H1 (cell line): ENCODE measurements at regions not wholly inside any gene's neighbourhood (a gene's known extent, or its start where the extent isn't known, plus 50 kb on each side); places are given as distances from the start of the nearest gene placed in this dataset.

Source experiments
- CTCF ChIA-PET: fragments of 300-600 bp; sonication (Branson Sonifier 250); formaldehyde crosslinking; loops from one replicate; lab custom pipeline; 2021; ENCODE audit not compliant: partially characterized antibody; lab: Charles Lee
- POLR2A ChIA-PET: fragments of 300-600 bp; sonication (Branson Sonifier 250); formaldehyde crosslinking; loops from one replicate; lab custom pipeline; 2021; ENCODE audit warnings: inconsistent platforms; ENCODE audit not compliant: partially characterized antibody; lab: Charles Lee
- DNase-seq, 2 experiments: peaks; one replicate each; pipeline versions ENCODE4 v3.0.0 to v3.0.0-alpha.2; 2010 to 2022; ENCODE audit warnings: low spot score in 2 of 2, low read depth in 1 of 2, mixed read lengths in 1 of 2
- FAIRE-seq: peaks from 2 replicates; lab custom pipeline; 2011; peaks lifted over from hg19 to GRCh38; lab: Jason Lieb, UNC
- H2AFZ ChIP-seq: 2 replicates; pipeline ENCODE4 v1.8.1; 2012; ENCODE audit warnings: low read length, inconsistent platforms
- H2AK5ac ChIP-seq: 2 replicates; pipeline ENCODE4 v1.6.1; 2013; ENCODE audit warnings: low read depth, low read length
- H2BK120ac ChIP-seq: replicated peaks from 2 replicates; pipeline ENCODE3; 2013; ENCODE audit warnings: low read depth, low read length, inconsistent platforms
- H2BK12ac ChIP-seq: 2 replicates; pipeline ENCODE4 v1.6.1; 2013; ENCODE audit warnings: low read depth, low read length
- H2BK15ac ChIP-seq: 2 replicates; pipeline ENCODE4 v1.6.1; 2013; ENCODE audit warnings: low read length
- H2BK20ac ChIP-seq: 2 replicates; pipeline ENCODE4 v1.6.1; 2013; ENCODE audit warnings: low read length
- H2BK5ac ChIP-seq: 2 replicates; pipeline ENCODE4 v1.6.1; 2013; ENCODE audit warnings: low read depth, low read length
- H3K14ac ChIP-seq: 2 replicates; pipeline ENCODE4 v1.6.1; 2013; ENCODE audit warnings: inconsistent platforms; ENCODE audit not compliant: insufficient read length
- H3K18ac ChIP-seq: 2 replicates; pipeline ENCODE4 v1.6.1; 2013; ENCODE audit warnings: low read length; ENCODE audit errors: extremely low read depth
- H3K23ac ChIP-seq: 2 replicates; pipeline ENCODE4 v1.6.1; 2013; ENCODE audit warnings: inconsistent platforms; ENCODE audit not compliant: insufficient read length
- H3K23me2 ChIP-seq: 2 replicates; pipeline ENCODE4 v1.6.1; 2013; ENCODE audit warnings: low read depth, low read length
- H3K27ac ChIP-seq: 2 replicates; pipeline ENCODE4 v1.6.1; 2011; ENCODE audit warnings: low read depth, low read length, inconsistent platforms
- H3K27me3 ChIP-seq, 4 experiments: replicated peaks in 1 of 4; 1 replicate in 1 of 4; 2 replicates in 3 of 4; pipeline versions ENCODE4 v1.6.1 to v1.8.1; 2011 to 2013; ENCODE audit warnings: low read length in 3 of 4, mild to moderate bottlenecking in 3 of 4, inconsistent platforms in 2 of 4, mixed read lengths in 2 of 4, moderate library complexity in 1 of 4; ENCODE audit not compliant: control insufficient read depth in 3 of 4, insufficient read depth in 3 of 4; ENCODE audit errors: extremely low read depth in 1 of 4
- H3K36me3 ChIP-seq, 4 experiments: 2 replicates each; pipeline versions ENCODE4 v1.6.1 to v1.8.1; 2011 to 2013; ENCODE audit warnings: mild to moderate bottlenecking in 4 of 4, low read length in 3 of 4, moderate library complexity in 2 of 4, control low read depth in 1 of 4, inconsistent platforms in 1 of 4; ENCODE audit not compliant: insufficient read depth in 4 of 4, control insufficient read depth in 2 of 4
- H3K4ac ChIP-seq: replicated peaks from 2 replicates; pipeline ENCODE3; 2013; ENCODE audit warnings: low read length, low read depth, mixed read lengths, inconsistent platforms; ENCODE audit not compliant: insufficient read length
- H3K4me1 ChIP-seq, 4 experiments: replicated peaks in 1 of 4; 1 replicate in 1 of 4; 2 replicates in 3 of 4; pipeline versions ENCODE4 v1.6.1 to v1.8.1; 2011 to 2013; ENCODE audit warnings: low read length in 3 of 4, inconsistent platforms in 2 of 4, mixed read lengths in 1 of 4; ENCODE audit not compliant: insufficient read depth in 4 of 4, control insufficient read depth in 3 of 4
- H3K4me2 ChIP-seq, 2 experiments: 2 replicates each; pipeline versions ENCODE4 v1.6.1 to v1.8.1; 2011 to 2013; ENCODE audit warnings: low read depth in 2 of 2, low read length in 2 of 2, control low read depth in 1 of 2, inconsistent platforms in 1 of 2, mild to moderate bottlenecking in 1 of 2; ENCODE audit not compliant: insufficient read depth in 1 of 2
- H3K4me3 ChIP-seq, 4 experiments: fragments of 200-600, 300-600 bp in 1 of 4; sonication (generic), shearing (Covaris generic), sonication (Bioruptor Twin) in 1 of 4; 2 replicates each; pipeline versions ENCODE4 v1.5.1 to v1.8.1; 2011 to 2016; ENCODE audit warnings: low read length in 4 of 4, low read depth in 3 of 4, control low read depth in 2 of 4, inconsistent platforms in 2 of 4, mild to moderate bottlenecking in 2 of 4, mixed read lengths in 1 of 4, moderate library complexity in 1 of 4; ENCODE audit not compliant: insufficient read depth in 2 of 4; ENCODE audit errors: extremely low read depth in 1 of 4
- H3K56ac ChIP-seq: replicated peaks from 2 replicates; pipeline ENCODE3; 2013; ENCODE audit warnings: low read depth, mild to moderate bottlenecking, mixed read lengths, low read length, inconsistent platforms; ENCODE audit not compliant: insufficient read length
- H3K79me1 ChIP-seq: 2 replicates; pipeline ENCODE4 v1.6.1; 2013; ENCODE audit warnings: low read depth, low read length, control low read depth
- H3K79me2 ChIP-seq, 2 experiments: 2 replicates each; pipeline versions ENCODE4 v1.6.1 to v1.8.1; 2012 to 2013; ENCODE audit warnings: low read length in 2 of 2, mild to moderate bottlenecking in 2 of 2, inconsistent platforms in 1 of 2; ENCODE audit not compliant: insufficient read depth in 2 of 2, control insufficient read depth in 1 of 2
- H3K9ac ChIP-seq, 4 experiments: replicated peaks in 1 of 4; 1 replicate in 1 of 4; 2 replicates in 3 of 4; pipeline versions ENCODE4 v1.6.1 to v1.8.1; 2011 to 2013; ENCODE audit warnings: low read depth in 3 of 4, low read length in 3 of 4, control low read depth in 2 of 4, mild to moderate bottlenecking in 2 of 4, moderate library complexity in 2 of 4, inconsistent platforms in 1 of 4; ENCODE audit errors: extremely low read depth in 1 of 4
- H3K9me3 ChIP-seq, 2 experiments: 2 replicates each; pipeline versions ENCODE4 v1.6.1 to v1.8.1; 2012 to 2013; ENCODE audit warnings: mild to moderate bottlenecking in 2 of 2, moderate library complexity in 2 of 2, control low read depth in 1 of 2, inconsistent platforms in 1 of 2, low read depth in 1 of 2, low read length in 1 of 2, mixed read lengths in 1 of 2; ENCODE audit not compliant: insufficient read depth in 2 of 2
- H4K20me1 ChIP-seq, 2 experiments: replicated peaks in 1 of 2; 2 replicates each; pipeline versions ENCODE3 to v1.8.1; 2011 to 2013; ENCODE audit warnings: inconsistent platforms in 2 of 2, low read length in 2 of 2, mild to moderate bottlenecking in 1 of 2; ENCODE audit not compliant: insufficient read depth in 2 of 2, control insufficient read depth in 1 of 2
- H4K5ac ChIP-seq: 2 replicates; pipeline ENCODE4 v1.6.1; 2013; ENCODE audit warnings: low read length, low read depth, mixed read lengths, inconsistent platforms; ENCODE audit not compliant: insufficient read length
- H4K8ac ChIP-seq: 2 replicates; pipeline ENCODE4 v1.8.0; 2013; ENCODE audit warnings: mild to moderate bottlenecking, moderate library complexity, low read length, inconsistent platforms; ENCODE audit not compliant: insufficient read depth; ENCODE audit errors: extremely low read depth
- H4K91ac ChIP-seq: replicated peaks from 2 replicates; pipeline ENCODE3; 2013; ENCODE audit warnings: low read length, mixed read lengths, inconsistent platforms; ENCODE audit not compliant: insufficient read length
- CTBP2 ChIP-seq: IDR thresholded peaks from 2 replicates; pipeline ENCODE4 v1.7.0; 2011; ENCODE audit warnings: borderline replicate concordance, mild to moderate bottlenecking, moderate library complexity, mixed read lengths, low read length; ENCODE audit not compliant: insufficient read depth, insufficient read length
- FOSL1 ChIP-seq: IDR thresholded peaks from 2 replicates; pipeline ENCODE4 v1.6.1; 2011; ENCODE audit warnings: mild to moderate bottlenecking, low read depth, low read length, moderate library complexity; ENCODE audit not compliant: insufficient read depth
- POU5F1 ChIP-seq: IDR thresholded peaks from 2 replicates; pipeline ENCODE4 v1.6.1; 2011; ENCODE audit warnings: low read depth, mild to moderate bottlenecking, low read length, moderate library complexity
- SIN3A ChIP-seq, 2 experiments: IDR thresholded peaks in 1 of 2; conservative IDR thresholded peaks in 1 of 2; 2 replicates each; pipeline ENCODE4 v1.6.1; 2011 to 2012; ENCODE audit warnings: low read length in 2 of 2, improper control_type of control experiment in 1 of 2, low read depth in 1 of 2, mild to moderate bottlenecking in 1 of 2
- SP4 ChIP-seq: IDR thresholded peaks from 2 replicates; pipeline ENCODE4 v1.6.1; 2012; ENCODE audit warnings: low read length, inconsistent platforms
- SUZ12 ChIP-seq: fragments of 200-600 bp; sonication (generic); IDR thresholded peaks from 2 replicates; pipeline ENCODE4 v1.6.1; 2012; ENCODE audit warnings: mild to moderate bottlenecking, inconsistent platforms, low read length, moderate library complexity, mixed read lengths
- WGBS, 2 experiments: shearing (Covaris generic) in 1 of 2; methylation state at CpG; one replicate each; pipeline versions ENCODE4 v1.1.6 to v1.1.7; 2013 to 2015; ENCODE audit warnings: low lambda C conversion rate in 2 of 2, mixed read lengths in 2 of 2, inconsistent platforms in 1 of 2, low coverage in 1 of 2, missing lambda C conversion rate in 1 of 2; ENCODE audit not compliant: insufficient replicate concordance in 2 of 2, insufficient coverage in 1 of 2, insufficient read length in 1 of 2; ENCODE audit errors: extremely low coverage in 1 of 2, missing lambda C conversion rate in 1 of 2; 5-methylcytosine and 5-hydroxymethylcytosine counted together
- TF ChIP-seq, protein P1 (sequence below): IDR thresholded peaks from 2 replicates; pipeline ENCODE4 v1.6.1; 2012; ENCODE audit warnings: low read length, inconsistent platforms

DNA sequence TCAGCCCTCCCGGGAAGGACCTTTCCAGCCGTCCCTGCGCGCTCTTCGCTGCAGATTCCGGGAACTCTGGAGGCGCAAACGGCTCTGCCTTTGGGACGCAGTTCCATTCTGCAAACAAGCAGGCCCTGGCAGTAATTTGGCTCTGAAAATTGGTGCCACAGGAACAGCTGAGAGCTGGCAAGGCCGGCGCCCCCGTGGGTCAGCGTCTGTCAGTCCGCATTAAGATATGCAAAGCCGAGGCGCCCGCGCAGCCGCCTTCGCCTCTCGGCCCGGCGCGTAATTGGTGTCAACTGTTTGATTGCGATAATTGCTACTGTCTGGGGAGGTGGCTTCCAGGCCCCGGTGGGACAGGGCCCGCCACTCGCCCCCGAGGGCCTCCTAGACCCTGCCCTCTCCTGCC lies 73.6 kb downstream of the NCR2 start:
- Histone ChIP-seq H4K20me1 (peaks cover 2 to 8% of the 10 kb centered on the region in 2 experiments), H3K79me2 (no peaks in the 10 kb centered on the region), H3K14ac (no peak overlapping the region), H2BK120ac (no peak overlapping the region), H3K27me3 (peaks cover 86 to 100% (median 98%) of the 10 kb centered on the region in 4 experiments), H3K9ac (no peak overlapping the region), H4K8ac (no peak overlapping the region), H3K79me1 (no peaks in the 10 kb centered on the region), H2BK20ac (0 out of 2 replicates have a peak overlapping the region, but pooled peaks have one; percentile 48), H4K91ac (no peak overlapping the region), H2AFZ (no peak overlapping the region), H3K27ac (no peak overlapping the region), H2BK15ac (no peak overlapping the region), H3K9me3 (peaks cover 5 to 6% of the 10 kb centered on the region in 2 experiments; a peak in 2 of 4 replicates), H3K4me1 (peaks cover 4 to 40% (median 23%) of the 10 kb centered on the region in 4 experiments), H3K18ac (no peak overlapping the region; the same call in 1 of the 2 replicates), H4K5ac (no peak overlapping the region), H3K4me3 (peak overlapping the region in 3 of 4 experiments; percentile 28 to 52 (median 38); a peak in 5 of 8 replicates), H2AK5ac (no peak overlapping the region), H3K23me2 (peaks cover 5% of the 10 kb centered on the region), H3K36me3 (no peaks in the 10 kb centered on the region; a peak in 1 of 8 replicates), H3K56ac (no peak overlapping the region), H3K23ac (no peak overlapping the region), H2BK12ac (0 out of 2 replicates have a peak overlapping the region, but pooled peaks have one; percentile 4), H3K4ac (no peak overlapping the region), H3K4me2 (peak overlapping the region; percentile 68 to 77), H2BK5ac (no peak overlapping the region)
- FAIRE-seq = no peak
- ChIA-PET POLR2A (interaction anchor here (1.0 to 2.1 kb wide), 4 partner anchors 12 to 193 kb away, joined by 3 to 30 read pairs (median 4); no protein-coding TSS in a partner anchor), CTCF (interaction anchor here (0.8 to 11.6 kb wide), 9 partner anchors 11 to 193 kb away, joined by 3 to 178 read pairs (median 5); no protein-coding TSS in a partner anchor)
- WGBS, 2 experiments = 5% methylated on average over 29 of the region's 29 CpGs; no CpG with 5 or more reads in 1 of the 2 experiments
- no peak for TF ChIP-seq FOSL1
- TF ChIP-seq CTBP2 = peak; percentile 66
- 0 out of 4 replicates have a peak, but pooled peaks of 1 of the 2 experiments have one; percentile 12 for TF ChIP-seq SIN3A (conservative IDR thresholded peaks at IDR 0.05 in 1 of 2, IDR thresholded peaks at IDR 0.05 in 1 of 2; ENCODE audit: low read depth in 1 of 2, low read length in 2 of 2)
- TF ChIP-seq SUZ12 = peak; percentile 91
- TF ChIP-seq, protein P1, sequence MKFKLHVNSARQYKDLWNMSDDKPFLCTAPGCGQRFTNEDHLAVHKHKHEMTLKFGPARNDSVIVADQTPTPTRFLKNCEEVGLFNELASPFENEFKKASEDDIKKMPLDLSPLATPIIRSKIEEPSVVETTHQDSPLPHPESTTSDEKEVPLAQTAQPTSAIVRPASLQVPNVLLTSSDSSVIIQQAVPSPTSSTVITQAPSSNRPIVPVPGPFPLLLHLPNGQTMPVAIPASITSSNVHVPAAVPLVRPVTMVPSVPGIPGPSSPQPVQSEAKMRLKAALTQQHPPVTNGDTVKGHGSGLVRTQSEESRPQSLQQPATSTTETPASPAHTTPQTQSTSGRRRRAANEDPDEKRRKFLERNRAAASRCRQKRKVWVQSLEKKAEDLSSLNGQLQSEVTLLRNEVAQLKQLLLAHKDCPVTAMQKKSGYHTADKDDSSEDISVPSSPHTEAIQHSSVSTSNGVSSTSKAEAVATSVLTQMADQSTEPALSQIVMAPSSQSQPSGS = no peak
- TF ChIP-seq POU5F1 = no peak
- TF ChIP-seq SP4 = no peak
- DNase-seq = no peak
